KOPT-K1 (cell line): ENCODE measurements at regions not wholly inside any gene's neighbourhood (a gene's known extent, or its start where the extent isn't known, plus 50 kb on each side); places are given as distances from the start of the nearest gene placed in this dataset.
"Not testable (repeated sequence)": the region's sequence is repeated elsewhere in the genome, so short reads cannot be mapped to it uniquely, and the experiment has no call there.

Experiments
- H3K27ac ChIP-seq: fragments of 200-600 bp; sonication (generic); 2 replicates; pipeline ENCODE4 v1.5.1; 2016; ENCODE audit warnings: antibody characterized with exemption, mild to moderate bottlenecking, low read depth, low read length; ENCODE audit not compliant: poor library complexity, severe bottlenecking
- H3K36me3 ChIP-seq: fragments of 200-600 bp; sonication (generic); 2 replicates; pipeline ENCODE4 v1.5.1; 2017; ENCODE audit warnings: antibody characterized with exemption, mild to moderate bottlenecking, low read length, moderate library complexity; ENCODE audit not compliant: insufficient read depth
- H3K9me3 ChIP-seq: fragments of 200-600 bp; sonication (generic); 2 replicates; pipeline ENCODE4 v1.5.1; 2017; ENCODE audit warnings: antibody characterized with exemption, low read length, mild to moderate bottlenecking; ENCODE audit not compliant: insufficient read depth, poor library complexity, severe bottlenecking

GRCh38 chr7:138349841-138350700 lies 110.0 kb upstream of the TRIM24 start:
- H3K9me3 ChIP-seq = peaks cover 23% of the 10 kb centered on the region
- H3K27ac ChIP-seq = no peak overlapping the region
- H3K36me3 ChIP-seq = no peaks in the 10 kb centered on the region

- no peak overlapping the region for H3K27ac ChIP-seq
- no peaks in the 10 kb centered on the region for H3K36me3 ChIP-seq
- peaks cover 15% of the 10 kb centered on the region for H3K9me3 ChIP-seq
These were observed 109.2 kb upstream of the TRIM24 start for GRCh38 chr7:138350701-138351357.

GRCh38 chr7:138352570-138353461 lies 107.2 kb upstream of the TRIM24 start:
- Histone ChIP-seq H3K9me3 (peaks cover 7% of the 10 kb centered on the region), H3K27ac (no peak overlapping the region), H3K36me3 (no peaks in the 10 kb centered on the region)

- Histone ChIP-seq H3K27ac (no peak overlapping the region), H3K36me3 (no peaks in the 10 kb centered on the region), H3K9me3 (peaks cover 7% of the 10 kb centered on the region)
These were observed 106.0 kb upstream of the TRIM24 start for GRCh38 chr7:138354066-138354465.

GRCh38 chr7:138355254-138355653 lies 104.8 kb upstream of the TRIM24 start:
- no peaks in the 10 kb centered on the region for H3K36me3 ChIP-seq
- H3K9me3 ChIP-seq = peaks cover 7% of the 10 kb centered on the region
- no peak overlapping the region for H3K27ac ChIP-seq

- no peak overlapping the region for H3K27ac ChIP-seq
- H3K9me3 ChIP-seq = no peaks in the 10 kb centered on the region
- no peaks in the 10 kb centered on the region for H3K36me3 ChIP-seq
These were observed 101.2 kb upstream of the TRIM24 start for GRCh38 chr7:138358850-138359341.

- Histone ChIP-seq H3K27ac (no peak overlapping the region), H3K9me3 (no peaks in the 10 kb centered on the region), H3K36me3 (no peaks in the 10 kb centered on the region)
These were observed 100.0 kb upstream of the TRIM24 start for GRCh38 chr7:138359870-138360559.

GRCh38 chr7:138363721-138364120 lies 96.3 kb upstream of the TRIM24 start:
- H3K27ac ChIP-seq = no peak overlapping the region
- peaks cover 3% of the 10 kb centered on the region for H3K9me3 ChIP-seq
- no peaks in the 10 kb centered on the region for H3K36me3 ChIP-seq

GRCh38 chr7:138366137-138366536 lies 93.9 kb upstream of the TRIM24 start:
- not testable (repeated sequence) for H3K36me3 ChIP-seq, H3K27ac ChIP-seq
- peaks cover 28% of the 10 kb centered on the region for H3K9me3 ChIP-seq

GRCh38 chr7:138366676-138367075 lies 93.4 kb upstream of the TRIM24 start:
- H3K36me3 ChIP-seq, H3K27ac ChIP-seq: not testable (repeated sequence)
- peaks cover 33% of the 10 kb centered on the region for H3K9me3 ChIP-seq

GRCh38 chr7:138369797-138370196 lies 90.3 kb upstream of the TRIM24 start:
- H3K27ac ChIP-seq = no peak overlapping the region
- H3K9me3 ChIP-seq = peaks cover 36% of the 10 kb centered on the region
- H3K36me3 ChIP-seq = no peaks in the 10 kb centered on the region

- no peak overlapping the region for H3K27ac ChIP-seq
- no peaks in the 10 kb centered on the region for H3K36me3 ChIP-seq
- peaks cover 36% of the 10 kb centered on the region for H3K9me3 ChIP-seq
These were observed 89.1 kb upstream of the TRIM24 start for GRCh38 chr7:138370956-138371355.

GRCh38 chr7:138374119-138374693 lies 85.9 kb upstream of the TRIM24 start:
- no peak overlapping the region for H3K27ac ChIP-seq
- H3K9me3 ChIP-seq = peaks cover 28% of the 10 kb centered on the region
- H3K36me3 ChIP-seq = no peaks in the 10 kb centered on the region

GRCh38 chr7:138377306-138377705 lies 82.8 kb upstream of the TRIM24 start:
- Histone ChIP-seq H3K27ac (no peak overlapping the region), H3K9me3 (no peaks in the 10 kb centered on the region), H3K36me3 (no peaks in the 10 kb centered on the region)
